HG02852 (cell line): ENCODE measurements at regions not wholly inside any gene's neighbourhood (a gene's known extent, or its start where the extent isn't known, plus 50 kb on each side); places are given as distances from the start of the nearest gene placed in this dataset.
"Not testable (repeated sequence)": the region's sequence is repeated elsewhere in the genome, so short reads cannot be mapped to it uniquely, and the experiment has no call there.

ENCODE experiments used
- ATAC-seq: cut with Tn5 transposase; IDR thresholded peaks from one replicate; pipeline ENCODE4 v1.9.1; 2021; ENCODE audit warnings: mild to moderate bottlenecking, moderate library complexity; ENCODE audit not compliant: unreplicated experiment

- ATAC-seq: no peak
These were observed 1815.8 kb upstream of the FLRT2 start for GRCh38 chr14:83714151-83714550.

- ATAC-seq: not testable (repeated sequence)
These were observed 1810.5 kb upstream of the FLRT2 start for GRCh38 chr14:83719435-83719834.

- no peak for ATAC-seq
These were observed 1796.3 kb upstream of the FLRT2 start for GRCh38 chr14:83733670-83734069.

GRCh38 chr14:83734431-83734830 is 1795.5 kb upstream of the FLRT2 start:
- no peak for ATAC-seq

- no peak for ATAC-seq
These were observed 1788.7 kb upstream of the FLRT2 start for GRCh38 chr14:83741269-83741668.

GRCh38 chr14:83744224-83744623 is 1785.7 kb upstream of the FLRT2 start:
- no peak for ATAC-seq

GRCh38 chr14:83744891-83745290 is 1785.1 kb upstream of the FLRT2 start:
- ATAC-seq: no peak

- ATAC-seq: no peak
These were observed 1783.6 kb upstream of the FLRT2 start for GRCh38 chr14:83746336-83746735.

- no peak for ATAC-seq
These were observed 1772.0 kb upstream of the FLRT2 start for GRCh38 chr14:83757916-83758315.

- ATAC-seq: no peak
These were observed 1765.0 kb upstream of the FLRT2 start for GRCh38 chr14:83764656-83765599.

- no peak for ATAC-seq
These were observed 1752.4 kb upstream of the FLRT2 start for GRCh38 chr14:83777516-83777915.

- no peak for ATAC-seq
These were observed 1750.7 kb upstream of the FLRT2 start for GRCh38 chr14:83779266-83779665.

- ATAC-seq: no peak
These were observed 1749.6 kb upstream of the FLRT2 start for GRCh38 chr14:83780321-83780720.

- ATAC-seq: no peak
These were observed 1731.5 kb upstream of the FLRT2 start for GRCh38 chr14:83798421-83798820.

GRCh38 chr14:83799233-83799632 is 1730.7 kb upstream of the FLRT2 start:
- ATAC-seq: no peak

GRCh38 chr14:83814896-83815295 is 1715.0 kb upstream of the FLRT2 start:
- no peak for ATAC-seq

GRCh38 chr14:83816761-83817160 is 1713.2 kb upstream of the FLRT2 start:
- ATAC-seq: no peak

- no peak for ATAC-seq
These were observed 1704.1 kb upstream of the FLRT2 start for GRCh38 chr14:83825843-83826242.

GRCh38 chr14:83826838-83827237 is 1703.1 kb upstream of the FLRT2 start:
- ATAC-seq: no peak

- no peak for ATAC-seq
These were observed 1702.6 kb upstream of the FLRT2 start for GRCh38 chr14:83827383-83827782.

GRCh38 chr14:83828406-83828805 is 1701.5 kb upstream of the FLRT2 start:
- ATAC-seq: no peak

- no peak for ATAC-seq
These were observed 1699.6 kb upstream of the FLRT2 start for GRCh38 chr14:83830316-83830715.

GRCh38 chr14:83838226-83838625 is 1691.7 kb upstream of the FLRT2 start:
- ATAC-seq: no peak
